T-helper 17 cell (primary cell): ENCODE measurements at regions not wholly inside any gene's neighbourhood (a gene's known extent, or its start where the extent isn't known, plus 50 kb on each side); places are given as distances from the start of the nearest gene placed in this dataset.

Source experiments
- ATAC-seq: fragments of 150-1000 bp; cut with Tn5 transposase; 2 replicates; pipeline ENCODE4 v1.10.0; 2021; ENCODE audit warnings: mild to moderate bottlenecking, moderate library complexity
- DNase-seq, 3 donors: peaks; one replicate each; pipeline versions ENCODE4 v3.0.0 to v3.0.0-alpha.2; 2020 to 2021
- H3K9me3 ChIP-seq: one replicate; pipeline ENCODE4 v1.7.0; 2013; ENCODE audit warnings: low read length, mild to moderate bottlenecking; ENCODE audit not compliant: control insufficient read depth, poor library complexity, severe bottlenecking
- H3K27ac Mint-ChIP-seq: one replicate; pipeline ENCODE4 v1.8.0; 2022; ENCODE audit warnings: mild to moderate bottlenecking, moderate library complexity, mixed read lengths
- H3K27me3 Mint-ChIP-seq: one replicate; pipeline ENCODE4 v1.8.0; 2022; ENCODE audit warnings: mixed read lengths
- H3K36me3 Mint-ChIP-seq: one replicate; pipeline ENCODE4 v1.8.0; 2022; ENCODE audit warnings: low read depth, mixed read lengths
- H3K4me1 Mint-ChIP-seq: one replicate; pipeline ENCODE4 v1.8.0; 2022; ENCODE audit warnings: mild to moderate bottlenecking, mixed read lengths
- H3K4me3 Mint-ChIP-seq: one replicate; pipeline ENCODE4 v1.8.0; 2022; ENCODE audit warnings: mild to moderate bottlenecking, moderate library complexity, mixed read lengths

- H3K27ac Mint-ChIP-seq, result no peak overlapping the region
- ATAC-seq (no peak), DNase-seq (no peak)
- no peak overlapping the region for H3K4me3 Mint-ChIP-seq
- peaks cover 27% of the 10 kb centered on the region for H3K27me3 Mint-ChIP-seq
- H3K9me3 ChIP-seq, result no peaks in the 10 kb centered on the region
- peaks cover 2% of the 10 kb centered on the region for H3K36me3 Mint-ChIP-seq
- H3K4me1 Mint-ChIP-seq, result no peaks in the 10 kb centered on the region
Measured at GRCh38 chr6:71107911-71108420, 151.1 kb upstream of the B3GAT2 start.

GRCh38 chr6:71114544-71114943 is 157.7 kb upstream of the B3GAT2 start:
- H3K9me3 ChIP-seq, result no peaks in the 10 kb centered on the region
- DNase-seq (no peak), ATAC-seq (no peak)
- no peaks in the 10 kb centered on the region for H3K4me1 Mint-ChIP-seq
- peaks cover 2% of the 10 kb centered on the region for H3K36me3 Mint-ChIP-seq
- H3K27me3 Mint-ChIP-seq, result peaks cover 6% of the 10 kb centered on the region
- H3K4me3 Mint-ChIP-seq, result no peak overlapping the region
- H3K27ac Mint-ChIP-seq, result no peak overlapping the region

- ATAC-seq, result no peak
- peaks cover 2% of the 10 kb centered on the region for H3K36me3 Mint-ChIP-seq
- DNase-seq, result no peak
- H3K9me3 ChIP-seq, result no peaks in the 10 kb centered on the region
- no peaks in the 10 kb centered on the region for H3K4me1 Mint-ChIP-seq
- H3K27ac Mint-ChIP-seq, result no peak overlapping the region
- no peak overlapping the region for H3K4me3 Mint-ChIP-seq
- peaks cover 4% of the 10 kb centered on the region for H3K27me3 Mint-ChIP-seq
Measured at GRCh38 chr6:71114986-71115385, 158.1 kb upstream of the B3GAT2 start.

GRCh38 chr6:71119560-71119959 is 162.7 kb upstream of the B3GAT2 start:
- Mint-ChIP-seq H3K27me3 (no peaks in the 10 kb centered on the region), H3K4me3 (no peak overlapping the region), H3K4me1 (no peaks in the 10 kb centered on the region), H3K27ac (no peak overlapping the region), H3K36me3 (no peaks in the 10 kb centered on the region)
- no peaks in the 10 kb centered on the region for H3K9me3 ChIP-seq
- no peak for ATAC-seq
- DNase-seq, result no peak

- Mint-ChIP-seq H3K27me3 (no peaks in the 10 kb centered on the region), H3K36me3 (no peaks in the 10 kb centered on the region), H3K27ac (no peak overlapping the region), H3K4me1 (no peaks in the 10 kb centered on the region), H3K4me3 (no peak overlapping the region)
- DNase-seq (no peak), ATAC-seq (no peak)
- H3K9me3 ChIP-seq, result peaks cover 3% of the 10 kb centered on the region
Measured at GRCh38 chr6:71123051-71123450, 165.6 kb upstream of the OGFRL1 start.

GRCh38 chr6:71124340-71124739 is 164.3 kb upstream of the OGFRL1 start:
- peaks cover 3% of the 10 kb centered on the region for H3K9me3 ChIP-seq
- H3K4me3 Mint-ChIP-seq, result no peak overlapping the region
- no peaks in the 10 kb centered on the region for H3K27me3 Mint-ChIP-seq
- H3K36me3 Mint-ChIP-seq, result no peaks in the 10 kb centered on the region
- no peak for DNase-seq
- ATAC-seq, result no peak
- no peaks in the 10 kb centered on the region for H3K4me1 Mint-ChIP-seq
- H3K27ac Mint-ChIP-seq, result no peak overlapping the region

GRCh38 chr6:71125216-71125615 is 163.4 kb upstream of the OGFRL1 start:
- ATAC-seq (no peak), DNase-seq (no peak)
- no peaks in the 10 kb centered on the region for H3K4me1 Mint-ChIP-seq
- no peak overlapping the region for H3K4me3 Mint-ChIP-seq
- peaks cover 3% of the 10 kb centered on the region for H3K9me3 ChIP-seq
- no peaks in the 10 kb centered on the region for H3K27me3 Mint-ChIP-seq
- H3K36me3 Mint-ChIP-seq, result no peaks in the 10 kb centered on the region
- H3K27ac Mint-ChIP-seq, result no peak overlapping the region

- Mint-ChIP-seq H3K27ac (no peak overlapping the region), H3K36me3 (no peaks in the 10 kb centered on the region), H3K4me1 (no peaks in the 10 kb centered on the region), H3K27me3 (no peaks in the 10 kb centered on the region), H3K4me3 (no peak overlapping the region)
- peaks cover 3% of the 10 kb centered on the region for H3K9me3 ChIP-seq
- ATAC-seq (no peak), DNase-seq (no peak)
Measured at GRCh38 chr6:71126506-71126905, 162.1 kb upstream of the OGFRL1 start.

GRCh38 chr6:71127374-71127773 is 161.2 kb upstream of the OGFRL1 start:
- H3K4me3 Mint-ChIP-seq, result no peak overlapping the region
- peaks cover 4% of the 10 kb centered on the region for H3K27me3 Mint-ChIP-seq
- H3K27ac Mint-ChIP-seq, result no peak overlapping the region
- peaks cover 3% of the 10 kb centered on the region for H3K9me3 ChIP-seq
- no peaks in the 10 kb centered on the region for H3K4me1 Mint-ChIP-seq
- ATAC-seq, result no peak
- H3K36me3 Mint-ChIP-seq, result no peaks in the 10 kb centered on the region
- no peak for DNase-seq

GRCh38 chr6:71130277-71130676 is 158.3 kb upstream of the OGFRL1 start:
- DNase-seq (no peak), ATAC-seq (no peak)
- Mint-ChIP-seq H3K4me3 (no peak overlapping the region), H3K36me3 (no peaks in the 10 kb centered on the region), H3K27ac (no peak overlapping the region), H3K27me3 (peaks cover 17% of the 10 kb centered on the region), H3K4me1 (no peaks in the 10 kb centered on the region)
- H3K9me3 ChIP-seq, result peaks cover 3% of the 10 kb centered on the region

- DNase-seq (no peak), ATAC-seq (no peak)
- no peak overlapping the region for H3K4me3 Mint-ChIP-seq
- H3K4me1 Mint-ChIP-seq, result no peaks in the 10 kb centered on the region
- H3K9me3 ChIP-seq, result no peaks in the 10 kb centered on the region
- no peaks in the 10 kb centered on the region for H3K36me3 Mint-ChIP-seq
- peaks cover 36% of the 10 kb centered on the region for H3K27me3 Mint-ChIP-seq
- H3K27ac Mint-ChIP-seq, result no peak overlapping the region
Measured at GRCh38 chr6:71134929-71135642, 153.5 kb upstream of the OGFRL1 start.

- H3K36me3 Mint-ChIP-seq, result no peaks in the 10 kb centered on the region
- no peaks in the 10 kb centered on the region for H3K9me3 ChIP-seq
- H3K4me1 Mint-ChIP-seq, result no peaks in the 10 kb centered on the region
- no peak overlapping the region for H3K27ac Mint-ChIP-seq
- H3K4me3 Mint-ChIP-seq, result no peak overlapping the region
- peaks cover 32% of the 10 kb centered on the region for H3K27me3 Mint-ChIP-seq
- DNase-seq, result no peak
- ATAC-seq, result no peak
Measured at GRCh38 chr6:71137973-71138372, 150.6 kb upstream of the OGFRL1 start.

- H3K9me3 ChIP-seq, result no peaks in the 10 kb centered on the region
- no peak overlapping the region for H3K4me3 Mint-ChIP-seq
- ATAC-seq (no peak), DNase-seq (no peak)
- no peaks in the 10 kb centered on the region for H3K4me1 Mint-ChIP-seq
- no peaks in the 10 kb centered on the region for H3K36me3 Mint-ChIP-seq
- no peak overlapping the region for H3K27ac Mint-ChIP-seq
- peaks cover 32% of the 10 kb centered on the region for H3K27me3 Mint-ChIP-seq
Measured at GRCh38 chr6:71138376-71138775, 150.2 kb upstream of the OGFRL1 start.

GRCh38 chr6:71139249-71139648 is 149.4 kb upstream of the OGFRL1 start:
- Mint-ChIP-seq H3K4me1 (no peaks in the 10 kb centered on the region), H3K4me3 (no peak overlapping the region), H3K27ac (no peak overlapping the region), H3K36me3 (no peaks in the 10 kb centered on the region), H3K27me3 (peaks cover 28% of the 10 kb centered on the region)
- no peaks in the 10 kb centered on the region for H3K9me3 ChIP-seq
- ATAC-seq (no peak), DNase-seq (no peak)
